Right renal cortex interstitium (tissue), 3 donors: ENCODE measurements at regions not wholly inside any gene's neighbourhood (a gene's known extent, or its start where the extent isn't known, plus 50 kb on each side); places are given as distances from the start of the nearest gene placed in this dataset.
A peak's percentile ranks its signal among the peaks of the same experiment; 100 is the strongest.

Source experiments
- DNase-seq, 3 donors: peaks; one replicate each; pipeline ENCODE4 v3.0.0-alpha.2; 2013; ENCODE audit warnings: low read depth in 3 of 3, low spot score in 2 of 3

- DNase-seq, result no peak
These were observed 343.1 kb downstream of the MZT1 start for GRCh38 chr13:72384186-72384823.

- DNase-seq, result no peak
These were observed 343.8 kb downstream of the MZT1 start for GRCh38 chr13:72383646-72384045.

GRCh38 chr13:72379581-72379980, 347.8 kb downstream of the MZT1 start:
- DNase-seq, result no peak

- no peak for DNase-seq
These were observed 359.4 kb downstream of the MZT1 start for GRCh38 chr13:72368031-72368430.

- DNase-seq, result no peak
These were observed 380.7 kb downstream of the MZT1 start for GRCh38 chr13:72346716-72347115.

- DNase-seq, result no peak
These were observed 385.1 kb downstream of the MZT1 start for GRCh38 chr13:72342364-72342763.

GRCh38 chr13:72341904-72342303, 385.5 kb downstream of the MZT1 start:
- no peak for DNase-seq

- no peak for DNase-seq
These were observed 409.9 kb downstream of the MZT1 start for GRCh38 chr13:72317346-72318109.

- DNase-seq, result no peak
These were observed 410.7 kb downstream of the MZT1 start for GRCh38 chr13:72316716-72317115.

- no peak for DNase-seq
These were observed 412.1 kb downstream of the MZT1 start for GRCh38 chr13:72315312-72315711.

- DNase-seq, result no peak
These were observed 413.2 kb downstream of the MZT1 start for GRCh38 chr13:72314210-72314609.

GRCh38 chr13:72313546-72313945, 413.9 kb downstream of the MZT1 start:
- DNase-seq, result no peak

GRCh38 chr13:72303941-72304746, 423.3 kb downstream of the MZT1 start:
- DNase-seq, result peak; percentile 34 to 48 (median 41)

GRCh38 chr13:72296246-72296645, 429.2 kb upstream of the DACH1 start:
- DNase-seq, result no peak

- DNase-seq, result no peak
These were observed 428.1 kb upstream of the DACH1 start for GRCh38 chr13:72295153-72295552.

GRCh38 chr13:72293206-72293605, 426.2 kb upstream of the DACH1 start:
- no peak for DNase-seq

- no peak for DNase-seq
These were observed 424.1 kb upstream of the DACH1 start for GRCh38 chr13:72290962-72291681.

GRCh38 chr13:72286421-72286820, 419.4 kb upstream of the DACH1 start:
- no peak for DNase-seq

GRCh38 chr13:72284791-72285190, 417.8 kb upstream of the DACH1 start:
- no peak for DNase-seq

GRCh38 chr13:72261732-72262131, 394.7 kb upstream of the DACH1 start:
- DNase-seq, result no peak

- no peak for DNase-seq
These were observed 392.5 kb upstream of the DACH1 start for GRCh38 chr13:72259528-72259927.
